SK-N-SH (cell line): ENCODE measurements at regions not wholly inside any gene's neighbourhood (a gene's known extent, or its start where the extent isn't known, plus 50 kb on each side); places are given as distances from the start of the nearest gene placed in this dataset.

Source experiments
- CTCF ChIA-PET: fragments of 300-600, 350-600 bp; formaldehyde crosslinking; extraction: SDS; loops from one replicate; lab custom pipeline; 2021; lab: Yijun Ruan, JAX
- POLR2A ChIA-PET: fragments of 350-600 bp; sonication (Branson Sonifier 250); formaldehyde crosslinking; extraction: SDS; loops from one replicate; lab custom pipeline; 2020; ENCODE audit warnings: antibody characterized with exemption, inconsistent platforms; lab: Yijun Ruan, JAX
- DNase-seq: peaks from one replicate; pipeline ENCODE4 v3.0.0; 2012
- H2AFZ ChIP-seq: fragments of 200-600 bp; sonication (generic); 2 replicates; pipeline ENCODE4 v1.8.1; 2016; ENCODE audit warnings: antibody characterized with exemption, mild to moderate bottlenecking, low read depth
- H3F3A ChIP-seq: fragments of 200-600 bp; sonication (generic); replicated peaks from 2 replicates; pipeline ENCODE3; 2016; ENCODE audit warnings: antibody characterized with exemption, mild to moderate bottlenecking; ENCODE audit not compliant: insufficient read depth
- H3K27ac ChIP-seq, 2 experiments: fragments of 200-500 bp in 1 of 2; fragments of 200-600 bp in 1 of 2; sonication (Bioruptor generic) in 1 of 2; sonication (generic), shearing (Covaris generic) in 1 of 2; 2 replicates each; pipeline versions ENCODE4 v1.5.1 to v1.6.1; 2014 to 2016; ENCODE audit warnings: low read depth in 2 of 2, inconsistent platforms in 1 of 2, low read length in 1 of 2, mild to moderate bottlenecking in 1 of 2, mixed read lengths in 1 of 2
- H3K27me3 ChIP-seq: fragments of 200-600 bp; sonication (generic), shearing (Covaris generic); 2 replicates; pipeline ENCODE4 v1.6.1; 2016; ENCODE audit warnings: mixed run types; ENCODE audit not compliant: insufficient read depth
- H3K36me3 ChIP-seq, 2 experiments: fragments of 200-500 bp in 1 of 2; fragments of 200-600 bp in 1 of 2; sonication (Bioruptor generic) in 1 of 2; sonication (generic) in 1 of 2; replicated peaks in 1 of 2; 2 replicates each; pipeline versions ENCODE3 to v1.5.1; 2014 to 2016; ENCODE audit warnings: low read length in 1 of 2, mild to moderate bottlenecking in 1 of 2; ENCODE audit not compliant: insufficient read depth in 2 of 2, control insufficient read depth in 1 of 2
- H3K4me1 ChIP-seq, 2 experiments: fragments of 200-500 bp in 1 of 2; fragments of 200-600 bp in 1 of 2; sonication (Bioruptor generic) in 1 of 2; sonication (generic), shearing (Covaris generic) in 1 of 2; 2 replicates each; pipeline versions ENCODE4 v1.5.1 to v1.6.1; 2014 to 2016; ENCODE audit warnings: low read depth in 1 of 2, low read length in 1 of 2, mixed run types in 1 of 2; ENCODE audit not compliant: insufficient read depth in 2 of 2, control insufficient read depth in 1 of 2
- H3K4me2 ChIP-seq: fragments of 200-600 bp; sonication (generic), shearing (Covaris generic); 2 replicates; pipeline ENCODE4 v1.6.1; 2017; ENCODE audit warnings: mixed run types
- H3K4me3 ChIP-seq, 2 experiments: fragments of 200-500 bp in 1 of 2; fragments of 200-600 bp in 1 of 2; sonication (Bioruptor generic) in 1 of 2; sonication (generic), shearing (Covaris generic) in 1 of 2; 2 replicates each; pipeline versions ENCODE4 v1.5.1 to v1.8.1; 2014 to 2016; ENCODE audit warnings: low read depth in 2 of 2, inconsistent platforms in 1 of 2, low read length in 1 of 2, mild to moderate bottlenecking in 1 of 2, mixed read lengths in 1 of 2, moderate library complexity in 1 of 2
- H3K79me2 ChIP-seq: fragments of 200-600 bp; sonication (generic); 2 replicates; pipeline ENCODE4 v1.8.1; 2017; ENCODE audit warnings: mild to moderate bottlenecking; ENCODE audit not compliant: insufficient read depth
- H3K9ac ChIP-seq: fragments of 200-600 bp; sonication (generic); 2 replicates; pipeline ENCODE4 v1.6.1; 2017; ENCODE audit warnings: mixed run types
- H3K9me2 ChIP-seq: fragments of 200-600 bp; sonication (generic); 2 replicates; pipeline ENCODE4 v1.6.1; 2017; ENCODE audit warnings: mixed run types
- H3K9me3 ChIP-seq: fragments of 200-600 bp; sonication (generic); 2 replicates; pipeline ENCODE4 v1.6.1; 2017; ENCODE audit warnings: mixed run types, mild to moderate bottlenecking, moderate library complexity
- H4K20me1 ChIP-seq: fragments of 200-600 bp; sonication (generic); 2 replicates; pipeline ENCODE4 v1.6.1; 2017; ENCODE audit warnings: mild to moderate bottlenecking, mixed run types; ENCODE audit not compliant: insufficient read depth
- CHD2 ChIP-seq: fragments of 150-350 bp; IDR thresholded peaks from 2 replicates; pipeline ENCODE4 v1.6.1; 2018; ENCODE audit warnings: low read length; ENCODE audit not compliant: partially characterized antibody
- ELF1 ChIP-seq: IDR thresholded peaks from 2 replicates; pipeline ENCODE4 v1.4.0; 2012
- EP300 ChIP-seq, 2 experiments: IDR thresholded peaks; 2 replicates each; pipeline versions ENCODE4 v1.4.0 to v1.6.1; 2012; ENCODE audit warnings: borderline replicate concordance in 1 of 2, low read depth in 1 of 2, low read length in 1 of 2
- FOXJ3 ChIP-seq: sonication (generic); formaldehyde crosslinking; IDR thresholded peaks from 2 replicates; pipeline ENCODE4 v1.5.1; 2020; ENCODE audit warnings: mild to moderate bottlenecking, missing genetic modification reagents
- FOXM1 ChIP-seq: IDR thresholded peaks from 2 replicates; pipeline ENCODE4 v1.4.0; 2012; ENCODE audit warnings: low read depth, mild to moderate bottlenecking
- GATA2 ChIP-seq: sonication (generic); formaldehyde crosslinking; IDR thresholded peaks from 2 replicates; pipeline ENCODE4 v1.5.0; 2020; ENCODE audit warnings: mild to moderate bottlenecking, missing genetic modification reagents
- JUND ChIP-seq: IDR thresholded peaks from 2 replicates; pipeline ENCODE4 v1.4.0; 2012
- MEF2A ChIP-seq: IDR thresholded peaks from 2 replicates; pipeline ENCODE4 v1.4.0; 2012; ENCODE audit warnings: low read depth, borderline replicate concordance
- NFIC ChIP-seq: IDR thresholded peaks from 2 replicates; pipeline ENCODE4 v1.4.0; 2012; ENCODE audit warnings: borderline replicate concordance
- NRF1 ChIP-seq: IDR thresholded peaks from 2 replicates; pipeline ENCODE4 v1.6.1; 2012; ENCODE audit warnings: low read depth, mild to moderate bottlenecking, low read length
- POLR2AphosphoS5 ChIP-seq: IDR thresholded peaks from 2 replicates; pipeline ENCODE4 v1.6.1; 2012; ENCODE audit warnings: low read depth, low read length
- RAD21 ChIP-seq: IDR thresholded peaks from 2 replicates; pipeline ENCODE4 v1.6.1; 2012; ENCODE audit warnings: mild to moderate bottlenecking, low read length
- RCOR1 ChIP-seq: fragments of 150-350 bp; IDR thresholded peaks from 2 replicates; pipeline ENCODE4 v1.6.1; 2017; ENCODE audit warnings: antibody characterized with exemption, low read length
- RXRA ChIP-seq: IDR thresholded peaks from 2 replicates; pipeline ENCODE4 v1.4.0; 2012; ENCODE audit warnings: low read depth, mild to moderate bottlenecking, borderline replicate concordance
- SIN3A ChIP-seq: IDR thresholded peaks from 2 replicates; pipeline ENCODE4 v1.6.1; 2012; ENCODE audit warnings: low read depth, mild to moderate bottlenecking, low read length, moderate library complexity, borderline replicate concordance
- SMC3 ChIP-seq: IDR thresholded peaks from 2 replicates; pipeline ENCODE4 v1.6.1; 2012; ENCODE audit warnings: low read depth, low read length, improper control_type of control experiment
- TEAD4 ChIP-seq: IDR thresholded peaks from 2 replicates; pipeline ENCODE4 v1.4.0; 2012; ENCODE audit warnings: mild to moderate bottlenecking, borderline replicate concordance; ENCODE audit not compliant: insufficient read depth
- YY1 ChIP-seq: IDR thresholded peaks from 2 replicates; pipeline ENCODE4 v1.4.0; 2012; ENCODE audit warnings: low read depth, mild to moderate bottlenecking
- WGBS: methylation state at CpG from one replicate; pipeline ENCODE4 v1.1.6; 2017; ENCODE audit warnings: low lambda C conversion rate; 5-methylcytosine and 5-hydroxymethylcytosine counted together
- TF ChIP-seq, protein P1 (sequence below): IDR thresholded peaks from 2 replicates; pipeline ENCODE4 v1.4.0; 2012; ENCODE audit warnings: low read depth

DNA sequence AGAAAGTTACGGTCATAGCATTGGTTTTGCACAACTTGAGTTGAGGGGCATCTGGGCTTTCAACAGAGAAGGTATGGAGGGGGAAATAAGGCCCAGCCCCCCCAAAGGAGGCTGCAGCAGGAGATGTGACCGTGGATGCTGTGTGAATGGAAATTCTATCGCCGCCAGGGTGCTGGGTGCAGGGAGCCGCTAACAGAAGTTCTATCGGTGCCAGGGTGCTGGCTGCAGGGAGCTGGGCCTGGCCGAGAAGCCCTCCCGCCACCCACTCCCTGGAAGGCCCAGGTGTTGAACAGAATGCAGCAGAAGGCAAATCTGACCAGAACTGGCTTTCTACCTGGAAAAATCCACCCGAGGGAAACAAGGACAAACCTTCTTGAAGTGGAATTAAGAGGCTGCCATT, 115.0 kb downstream of the SHANK2 start:
- no peaks in the 10 kb centered on the region for H3K79me2 ChIP-seq
- WGBS, result 68% methylated on average over 8 of the region's 9 CpGs
- no peaks in the 10 kb centered on the region for H3K9me2 ChIP-seq
- TF ChIP-seq RAD21, result no peak
- TF ChIP-seq CHD2, result no peak
- no peak for TF ChIP-seq NFIC
- TF ChIP-seq FOXJ3 (CRISPR knock-in tag), result no peak
- TF ChIP-seq RXRA, result no peak
- TF ChIP-seq GATA2, result no peak
- no peak for TF ChIP-seq FOXM1
- TF ChIP-seq MEF2A, result no peak
- H3K9me3 ChIP-seq, result no peaks in the 10 kb centered on the region
- no peaks in the 10 kb centered on the region for H3F3A ChIP-seq
- no peaks in the 10 kb centered on the region for H3K36me3 ChIP-seq
- no peak overlapping the region for H3K9ac ChIP-seq
- no peak overlapping the region for H2AFZ ChIP-seq
- no peak for DNase-seq
- ChIA-PET CTCF (no interaction called here), POLR2A (no interaction called here)
- no peak overlapping the region for H3K4me2 ChIP-seq
- no peak overlapping the region for H3K4me3 ChIP-seq
- no peaks in the 10 kb centered on the region for H4K20me1 ChIP-seq
- H3K27me3 ChIP-seq, result no peaks in the 10 kb centered on the region
- no peaks in the 10 kb centered on the region for H3K4me1 ChIP-seq
- H3K27ac ChIP-seq, result no peak overlapping the region

DNA sequence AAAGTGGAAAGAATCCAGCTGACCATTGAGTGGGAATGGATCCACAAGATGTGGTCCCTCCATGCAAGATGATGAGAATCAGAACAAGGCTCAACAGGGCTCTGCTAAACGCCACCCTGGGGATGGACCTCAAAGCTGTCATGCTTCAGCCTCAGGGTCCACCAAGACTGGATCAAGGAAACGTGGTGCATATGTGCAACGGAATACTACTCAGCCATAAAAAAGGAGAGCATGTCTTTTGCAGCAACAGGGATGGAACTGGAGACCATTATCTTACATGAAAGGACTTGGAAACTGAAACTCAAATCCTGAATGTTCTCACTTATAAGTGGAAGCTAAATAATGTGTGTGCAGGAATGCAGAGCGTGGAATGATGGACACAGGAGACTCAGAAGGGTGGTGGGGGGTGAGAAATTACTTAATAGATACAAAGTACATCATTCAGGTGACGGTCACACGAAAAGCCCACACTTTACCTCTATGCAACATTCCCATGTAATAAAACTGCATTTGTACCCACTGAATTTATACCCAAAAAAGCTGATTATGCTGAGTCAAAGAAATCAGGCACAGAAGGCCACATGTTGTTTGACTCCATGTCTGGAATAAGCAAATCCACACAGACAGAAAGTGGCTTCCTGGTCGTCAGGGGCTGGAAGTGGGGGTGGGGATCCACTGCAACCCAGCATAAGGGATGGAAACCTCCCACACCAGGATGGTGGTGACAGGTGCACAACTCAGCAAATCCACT, 116.1 kb downstream of the SHANK2 start:
- Histone ChIP-seq H2AFZ (no peak overlapping the region), H3F3A (no peaks in the 10 kb centered on the region), H3K9me3 (no peaks in the 10 kb centered on the region), H3K9ac (no peak overlapping the region), H3K4me1 (no peaks in the 10 kb centered on the region), H3K4me2 (no peak overlapping the region), H3K9me2 (no peaks in the 10 kb centered on the region), H4K20me1 (no peaks in the 10 kb centered on the region), H3K27me3 (no peaks in the 10 kb centered on the region), H3K4me3 (no peak overlapping the region), H3K36me3 (no peaks in the 10 kb centered on the region), H3K79me2 (no peaks in the 10 kb centered on the region), H3K27ac (no peak overlapping the region)
- no peak for TF ChIP-seq RCOR1
- no peak for TF ChIP-seq EP300 (IDR thresholded peaks at IDR 0.05; ENCODE audit: borderline replicate concordance in 1 of 2, low read depth in 1 of 2, low read length in 1 of 2)
- no peak for TF ChIP-seq SIN3A
- no peak for TF ChIP-seq FOXJ3 (CRISPR knock-in tag)
- TF ChIP-seq TEAD4, result no peak
- no peak for TF ChIP-seq SMC3
- TF ChIP-seq NRF1, result no peak
- WGBS, result 39% methylated on average over 7 of the region's 7 CpGs
- no peak for DNase-seq
- CTCF ChIA-PET, result no interaction called here
- POLR2A ChIA-PET, result no interaction called here

DNA sequence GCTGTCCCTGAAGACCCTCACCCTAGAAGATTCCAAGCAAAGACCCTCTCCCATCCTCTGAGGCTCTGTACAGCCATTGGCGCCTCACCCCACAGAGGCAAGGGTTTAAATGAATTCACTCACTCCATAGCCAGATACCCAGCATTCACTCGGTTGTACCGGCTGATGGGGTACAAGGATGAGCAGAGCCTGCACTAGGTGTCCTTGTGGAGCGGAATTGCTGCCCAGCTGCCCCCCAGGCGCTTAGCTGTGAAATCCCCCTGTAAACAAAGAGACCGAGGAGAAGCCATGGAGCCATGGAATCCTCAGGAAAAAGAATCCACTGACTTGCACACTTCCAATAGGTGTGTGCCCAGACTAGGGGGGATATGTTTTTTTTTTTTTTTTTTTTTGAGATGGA, 117.3 kb downstream of the SHANK2 start:
- TF ChIP-seq RXRA (no peak), ELF1 (no peak), POLR2AphosphoS5 (no peak), RCOR1 (no peak), JUND (no peak), SMC3 (no peak), YY1 (no peak), MEF2A (no peak), FOXM1 (no peak)
- TF ChIP-seq, protein P1, sequence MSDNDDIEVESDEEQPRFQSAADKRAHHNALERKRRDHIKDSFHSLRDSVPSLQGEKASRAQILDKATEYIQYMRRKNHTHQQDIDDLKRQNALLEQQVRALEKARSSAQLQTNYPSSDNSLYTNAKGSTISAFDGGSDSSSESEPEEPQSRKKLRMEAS, result no peak
- H3K27me3 ChIP-seq, result no peaks in the 10 kb centered on the region
- H3K9ac ChIP-seq, result no peak overlapping the region
- H3K4me2 ChIP-seq, result no peak overlapping the region
- H3K4me1 ChIP-seq, result no peaks in the 10 kb centered on the region
- H3K79me2 ChIP-seq, result no peaks in the 10 kb centered on the region
- no peaks in the 10 kb centered on the region for H3K36me3 ChIP-seq
- no peaks in the 10 kb centered on the region for H4K20me1 ChIP-seq
- ChIA-PET CTCF (no interaction called here), POLR2A (no interaction called here)
- DNase-seq, result no peak
- H3K27ac ChIP-seq, result no peak overlapping the region
- H3K9me2 ChIP-seq, result no peaks in the 10 kb centered on the region
- H2AFZ ChIP-seq, result no peak overlapping the region
- WGBS, result 25% methylated on average over 2 of the region's 6 CpGs
- H3K9me3 ChIP-seq, result no peaks in the 10 kb centered on the region
- no peaks in the 10 kb centered on the region for H3F3A ChIP-seq
- H3K4me3 ChIP-seq, result no peak overlapping the region
